ENCODE measurements at regions not wholly inside any gene's neighbourhood (a gene's known extent, or its start where the extent isn't known, plus 50 kb on each side); places are given as distances from the start of the nearest gene placed in this dataset.
"Not testable (repeated sequence)": the region's sequence is repeated elsewhere in the genome, so short reads cannot be mapped to it uniquely, and the experiment has no call there.

DNA sequence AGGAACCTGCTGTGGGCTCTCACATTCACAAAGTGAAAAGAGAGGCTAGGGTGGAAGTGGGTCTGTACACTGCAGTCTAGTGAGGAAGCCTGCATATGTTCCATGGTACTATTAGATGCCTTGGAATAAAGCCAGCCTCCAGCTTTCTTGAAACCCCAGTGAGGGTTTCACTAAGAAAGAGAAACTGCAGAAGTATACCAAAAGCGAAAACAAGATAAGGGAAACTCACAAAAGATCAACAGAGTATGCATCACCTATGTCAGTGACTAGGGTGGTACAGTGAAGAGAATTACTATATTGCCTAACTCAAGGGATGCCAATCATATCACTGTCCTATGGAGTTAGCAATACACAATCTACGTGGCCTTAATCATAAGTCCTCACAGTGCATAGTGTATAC is 212.5 kb upstream of the GADL1 start:
- peaks cover 5% of the 10 kb centered on the region for H3K36me3 Mint-ChIP-seq
- H3K4me3 Mint-ChIP-seq: no peak overlapping the region
- H3K27me3 Mint-ChIP-seq: no peaks in the 10 kb centered on the region
- peaks cover 4% of the 10 kb centered on the region for H3K9me3 Mint-ChIP-seq (ENCODE audit: low read depth)
- peaks cover 17% of the 10 kb centered on the region for H3K4me1 Mint-ChIP-seq (ENCODE audit: low read depth)
- H3K27ac Mint-ChIP-seq: no peak overlapping the region

DNA sequence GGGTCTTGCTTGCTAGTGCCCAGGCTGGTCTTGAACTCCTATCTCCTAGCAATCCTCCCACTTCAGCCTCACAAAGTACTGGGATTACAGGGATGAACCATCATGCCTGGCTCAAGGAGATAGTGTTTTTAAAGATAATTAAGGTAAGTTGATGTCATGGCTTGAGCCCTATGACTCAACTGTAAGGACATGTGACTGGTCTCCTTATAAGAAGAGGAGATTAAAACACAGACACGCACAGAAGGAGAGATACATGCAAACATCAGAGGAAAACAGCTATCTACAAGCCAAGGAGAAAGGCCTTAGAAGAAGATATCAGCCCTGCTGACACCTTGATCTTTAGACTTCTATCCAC is 220.4 kb upstream of the GADL1 start:
- H3K4me1 Mint-ChIP-seq (ENCODE audit: low read depth): no peaks in the 10 kb centered on the region
- no peak overlapping the region for H3K4me3 Mint-ChIP-seq
- no peaks in the 10 kb centered on the region for H3K27me3 Mint-ChIP-seq
- H3K36me3 Mint-ChIP-seq: peaks cover 3% of the 10 kb centered on the region
- peaks cover 15% of the 10 kb centered on the region for H3K9me3 Mint-ChIP-seq (ENCODE audit: low read depth)
- no peak overlapping the region for H3K27ac Mint-ChIP-seq

DNA sequence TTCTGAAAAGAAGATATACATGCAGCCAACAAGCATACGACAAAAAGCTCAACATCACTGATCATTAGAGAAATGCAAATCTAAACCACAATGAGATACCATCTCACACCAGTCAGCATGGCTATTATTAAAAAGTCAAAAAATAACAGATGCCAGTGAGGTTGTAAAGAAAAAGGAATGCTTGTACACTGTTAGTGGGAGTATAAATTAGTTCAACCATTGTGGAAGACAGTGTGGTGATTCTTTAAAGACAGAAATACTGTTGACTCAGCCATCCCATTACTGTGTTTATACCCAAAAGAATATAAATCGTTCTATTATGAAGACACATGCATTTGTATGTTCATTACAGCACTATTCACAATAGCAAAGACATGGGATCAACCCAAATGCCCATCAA is 221.1 kb upstream of the GADL1 start:
- peaks cover 15% of the 10 kb centered on the region for H3K9me3 Mint-ChIP-seq (ENCODE audit: low read depth)
- H3K4me3 Mint-ChIP-seq; H3K36me3 Mint-ChIP-seq; H3K4me1 Mint-ChIP-seq (ENCODE audit: low read depth); H3K27me3 Mint-ChIP-seq; H3K27ac Mint-ChIP-seq: not testable (repeated sequence)

DNA sequence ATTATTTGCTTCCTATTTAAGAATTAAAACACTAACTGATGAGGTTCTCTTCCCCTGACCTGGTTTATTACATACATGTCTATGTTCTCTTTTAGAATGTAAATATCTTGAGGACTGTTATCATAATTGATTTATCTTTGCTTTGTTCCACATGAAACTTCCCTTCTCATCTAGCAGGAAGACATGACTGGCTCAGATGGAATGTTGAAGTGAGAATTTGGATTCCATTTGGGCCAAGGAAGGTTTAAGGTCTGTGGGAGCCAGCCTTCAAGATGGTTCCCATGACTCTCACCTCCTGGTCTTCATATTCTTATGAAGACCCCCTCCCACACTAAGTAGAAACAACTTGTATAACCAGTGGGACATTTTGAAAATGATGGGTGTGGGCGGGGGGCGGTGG is 222.2 kb upstream of the GADL1 start:
- Mint-ChIP-seq H3K27ac (no peak overlapping the region), H3K36me3 (peaks cover 3% of the 10 kb centered on the region), H3K9me3 (ENCODE audit: low read depth) (peaks cover 15% of the 10 kb centered on the region), H3K4me3 (no peak overlapping the region), H3K4me1 (ENCODE audit: low read depth) (no peaks in the 10 kb centered on the region), H3K27me3 (no peaks in the 10 kb centered on the region)

DNA sequence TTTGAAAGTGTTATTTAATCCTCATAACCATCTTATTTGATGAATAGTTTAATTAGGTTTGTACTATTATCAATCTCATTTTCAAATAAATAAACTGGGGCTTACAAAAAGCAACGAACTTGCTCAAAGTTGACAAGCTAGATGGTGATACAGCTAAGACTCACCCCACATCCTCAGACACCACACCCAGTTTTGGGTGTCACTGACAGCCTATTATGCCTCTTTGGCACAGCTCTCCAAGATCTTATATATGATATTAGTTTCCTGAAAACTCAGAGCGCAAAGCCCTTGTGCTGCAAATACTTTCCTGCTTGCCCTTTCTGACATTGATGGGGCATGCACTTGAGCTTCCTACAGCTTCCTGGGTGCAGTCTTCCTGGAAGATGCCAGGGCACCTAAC is 223.4 kb upstream of the GADL1 start:
- H3K9me3 Mint-ChIP-seq (ENCODE audit: low read depth): peaks cover 15% of the 10 kb centered on the region
- no peaks in the 10 kb centered on the region for H3K27me3 Mint-ChIP-seq
- no peak overlapping the region for H3K4me3 Mint-ChIP-seq
- peaks cover 3% of the 10 kb centered on the region for H3K36me3 Mint-ChIP-seq
- no peaks in the 10 kb centered on the region for H3K4me1 Mint-ChIP-seq (ENCODE audit: low read depth)
- H3K27ac Mint-ChIP-seq: no peak overlapping the region

DNA sequence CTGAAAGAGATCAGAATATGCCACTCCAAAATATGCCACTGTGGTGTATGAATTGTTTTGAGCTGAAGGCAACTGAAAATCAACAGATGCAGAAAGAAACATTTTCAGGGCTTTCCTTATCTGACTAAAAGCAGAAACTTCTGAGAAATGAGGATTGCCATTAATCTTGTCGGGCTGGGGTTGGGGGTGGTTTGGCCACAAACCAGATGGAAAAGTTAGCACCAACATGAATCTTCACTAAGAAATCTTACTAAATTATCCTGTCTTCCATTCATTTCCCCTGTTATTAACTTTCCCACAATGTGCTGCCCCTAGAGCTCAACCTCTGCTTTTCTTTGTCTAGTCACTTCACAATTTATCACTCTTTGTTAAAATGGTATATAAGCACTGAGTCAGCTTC is 229.9 kb upstream of the GADL1 start:
- H3K36me3 Mint-ChIP-seq: peaks cover 6% of the 10 kb centered on the region
- peaks cover 13% of the 10 kb centered on the region for H3K9me3 Mint-ChIP-seq (ENCODE audit: low read depth)
- H3K4me1 Mint-ChIP-seq (ENCODE audit: low read depth): no peaks in the 10 kb centered on the region
- H3K27me3 Mint-ChIP-seq: no peaks in the 10 kb centered on the region
- H3K27ac Mint-ChIP-seq: no peak overlapping the region
- H3K4me3 Mint-ChIP-seq: no peak overlapping the region

DNA sequence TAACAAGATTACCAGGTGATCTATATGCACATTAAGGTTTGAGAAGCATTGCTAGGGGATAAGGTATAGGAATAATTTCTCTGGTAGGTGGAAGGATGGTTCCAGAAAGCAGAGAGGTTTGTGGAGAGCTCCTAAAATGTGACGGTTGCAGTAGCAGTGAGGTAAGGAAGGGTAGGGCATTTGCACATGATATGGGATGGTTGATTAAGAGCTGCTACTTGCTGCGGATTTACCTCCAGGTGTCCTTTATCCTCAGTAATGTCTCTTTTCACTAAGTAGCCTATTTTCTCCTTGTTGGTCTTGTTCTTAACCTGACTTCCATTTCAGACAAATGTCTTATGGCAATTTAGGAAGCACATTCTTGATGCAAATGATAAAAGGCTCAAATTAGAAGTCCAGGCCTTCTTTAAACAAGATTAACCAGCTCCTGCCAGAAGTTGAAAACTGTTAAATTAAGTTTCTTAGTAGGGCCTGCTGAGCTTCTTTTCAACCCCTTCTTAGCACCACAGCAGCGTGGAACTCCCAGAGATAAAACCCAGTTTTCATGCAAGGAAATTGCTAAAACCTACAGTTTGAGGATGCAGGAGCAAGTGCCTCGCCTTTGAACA is 231.1 kb upstream of the GADL1 start:
- peaks cover 9% of the 10 kb centered on the region for H3K9me3 Mint-ChIP-seq (ENCODE audit: low read depth)
- no peaks in the 10 kb centered on the region for H3K27me3 Mint-ChIP-seq

DNA sequence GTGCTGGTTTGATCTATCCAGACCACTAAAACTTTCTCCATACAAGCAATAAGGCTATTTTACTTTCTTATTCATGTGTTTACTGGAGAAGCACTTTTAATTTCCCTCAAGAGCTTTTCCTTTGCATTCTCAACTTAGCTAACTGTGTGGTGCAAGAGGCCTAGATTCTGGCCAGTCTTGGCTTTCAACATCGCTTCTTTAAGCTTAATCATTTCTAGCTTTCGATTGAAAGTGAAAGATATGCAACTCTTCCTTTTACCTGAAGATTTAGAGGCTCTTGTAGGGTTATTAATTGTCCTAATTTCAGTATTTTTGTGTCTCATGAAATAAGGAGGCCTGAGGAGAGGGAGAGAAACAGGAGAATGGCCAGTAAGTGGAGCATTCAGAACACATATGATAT is 234.8 kb upstream of the GADL1 start:
- Mint-ChIP-seq H3K4me1 (ENCODE audit: low read depth) (no peaks in the 10 kb centered on the region), H3K9me3 (ENCODE audit: low read depth) (peaks cover 7% of the 10 kb centered on the region), H3K27ac (no peak overlapping the region), H3K4me3 (no peak overlapping the region), H3K27me3 (peaks cover 1% of the 10 kb centered on the region), H3K36me3 (peaks cover 5% of the 10 kb centered on the region)

More for the DNA sequence above, 231.1 kb upstream of the GADL1 start:
- Mint-ChIP-seq H3K27ac (no peak overlapping the region), H3K36me3 (peaks cover 5% of the 10 kb centered on the region), H3K4me3 (no peak overlapping the region), H3K4me1 (ENCODE audit: low read depth) (no peaks in the 10 kb centered on the region)

DNA sequence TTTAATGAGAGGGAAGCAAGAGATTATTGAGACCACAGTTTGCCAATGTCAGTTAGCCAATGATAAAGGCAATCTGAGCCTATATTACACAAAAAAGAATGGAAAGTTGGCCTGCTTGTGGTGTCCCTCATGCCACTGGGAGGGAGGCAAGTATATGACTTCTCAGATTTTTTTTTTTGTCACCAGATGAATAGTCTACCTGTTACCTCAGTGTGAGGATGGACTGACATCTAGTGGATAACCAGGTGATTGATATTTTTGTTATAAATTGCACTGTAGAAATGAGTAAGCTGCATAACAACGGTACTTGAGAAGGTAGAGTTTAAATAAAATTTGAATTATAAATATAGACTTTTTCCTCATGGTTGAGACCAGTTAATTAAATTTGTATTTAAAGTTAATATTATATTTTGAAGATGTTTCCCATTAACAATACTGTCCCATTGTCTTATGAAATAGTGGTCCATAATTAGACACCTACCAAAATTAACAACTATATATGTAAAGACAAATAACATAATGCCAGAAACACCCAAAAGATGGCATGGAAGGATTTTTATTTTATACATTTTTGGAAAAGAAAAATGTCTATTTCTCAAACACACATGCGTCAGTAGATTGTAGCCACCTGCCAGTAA is 237.8 kb upstream of the GADL1 start:
- no peak overlapping the region for H3K27ac Mint-ChIP-seq
- no peak overlapping the region for H3K4me3 Mint-ChIP-seq
- H3K36me3 Mint-ChIP-seq: peaks cover 2% of the 10 kb centered on the region
- H3K27me3 Mint-ChIP-seq: peaks cover 1% of the 10 kb centered on the region
- H3K4me1 Mint-ChIP-seq (ENCODE audit: low read depth): no peaks in the 10 kb centered on the region
- no peaks in the 10 kb centered on the region for H3K9me3 Mint-ChIP-seq (ENCODE audit: low read depth)

DNA sequence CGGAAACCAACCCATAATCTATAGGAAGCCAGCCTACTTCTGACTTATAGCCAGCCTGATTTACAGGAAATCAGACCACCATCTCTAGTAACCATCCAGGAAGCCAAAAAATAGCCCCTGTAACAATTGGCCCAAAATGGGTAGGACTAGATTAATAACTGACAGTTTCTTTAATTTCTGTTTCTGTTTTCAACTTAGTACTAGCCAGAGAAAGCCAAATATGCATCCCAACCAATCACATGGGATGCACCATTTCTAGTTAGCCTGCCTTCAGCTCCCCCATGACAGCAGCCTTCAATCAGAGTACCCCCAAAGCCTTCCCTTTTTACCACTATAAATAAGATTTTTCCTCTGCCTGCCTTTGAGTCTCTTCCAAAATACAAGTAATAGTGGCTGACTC is 239.1 kb upstream of the GADL1 start:
- no peaks in the 10 kb centered on the region for H3K9me3 Mint-ChIP-seq (ENCODE audit: low read depth)
- no peak overlapping the region for H3K4me3 Mint-ChIP-seq
- no peak overlapping the region for H3K27ac Mint-ChIP-seq
- peaks cover 2% of the 10 kb centered on the region for H3K36me3 Mint-ChIP-seq
- no peaks in the 10 kb centered on the region for H3K4me1 Mint-ChIP-seq (ENCODE audit: low read depth)
- H3K27me3 Mint-ChIP-seq: peaks cover 1% of the 10 kb centered on the region

DNA sequence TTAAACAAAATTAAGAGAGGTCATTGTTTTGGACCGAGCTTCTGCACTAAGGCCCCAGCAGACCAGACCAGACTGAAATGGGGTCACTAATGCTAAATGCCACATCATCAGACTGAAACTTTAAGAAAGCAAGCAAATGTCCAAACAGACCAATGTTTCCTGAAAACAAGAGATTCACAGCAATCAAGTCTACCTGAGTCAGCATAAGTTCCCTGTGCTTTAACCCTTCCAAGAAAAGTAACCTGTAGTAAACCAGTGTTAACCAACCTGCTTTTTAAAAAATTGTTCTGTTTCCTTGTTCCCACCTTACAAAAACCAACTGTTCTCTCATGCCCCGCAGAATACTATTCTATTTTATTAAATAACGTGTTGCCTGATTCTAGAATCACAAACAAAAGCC is 241.1 kb upstream of the GADL1 start:
- Mint-ChIP-seq H3K27me3 (peaks cover 1% of the 10 kb centered on the region), H3K4me3 (no peak overlapping the region), H3K4me1 (ENCODE audit: low read depth) (no peaks in the 10 kb centered on the region), H3K9me3 (ENCODE audit: low read depth) (no peaks in the 10 kb centered on the region), H3K27ac (no peak overlapping the region), H3K36me3 (peaks cover 2% of the 10 kb centered on the region)

DNA sequence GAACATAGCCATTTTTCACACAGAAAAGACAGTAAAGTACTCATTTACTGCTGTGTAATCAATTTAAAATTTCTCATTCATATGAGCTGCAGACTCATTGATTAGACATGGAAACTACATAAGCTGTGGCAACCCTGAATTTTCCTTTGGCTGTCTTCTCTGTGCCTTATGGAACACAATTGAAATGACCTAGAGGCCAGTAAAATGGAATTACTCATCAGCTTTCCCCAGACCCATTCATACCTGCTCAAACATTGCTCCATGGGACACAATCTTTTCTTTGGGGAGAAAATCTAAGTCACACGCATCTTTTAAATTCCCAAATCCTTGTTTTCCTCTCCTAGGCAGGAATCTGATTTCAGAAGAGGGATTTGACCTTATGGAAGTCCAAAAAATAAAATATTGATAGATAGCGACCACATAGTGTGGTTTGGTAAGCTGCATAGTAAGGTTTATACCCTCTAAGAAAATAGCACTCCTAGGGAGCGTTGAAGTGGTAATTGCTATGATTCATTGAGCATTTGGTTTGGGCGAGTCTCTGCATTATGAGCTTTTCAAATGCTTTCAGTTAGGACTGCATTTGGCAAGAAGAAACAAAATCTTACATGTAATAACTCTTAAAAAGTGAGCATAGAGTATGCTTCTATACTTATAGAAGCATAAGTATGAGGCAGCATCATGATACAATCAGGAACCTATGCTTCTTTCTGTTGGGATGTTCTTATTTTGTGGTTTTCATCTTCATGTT is 243.4 kb upstream of the GADL1 start:
- no peak overlapping the region for H3K4me3 Mint-ChIP-seq
- no peaks in the 10 kb centered on the region for H3K27me3 Mint-ChIP-seq
- no peaks in the 10 kb centered on the region for H3K9me3 Mint-ChIP-seq (ENCODE audit: low read depth)
- no peaks in the 10 kb centered on the region for H3K36me3 Mint-ChIP-seq
- H3K27ac Mint-ChIP-seq: no peak overlapping the region
- no peaks in the 10 kb centered on the region for H3K4me1 Mint-ChIP-seq (ENCODE audit: low read depth)

DNA sequence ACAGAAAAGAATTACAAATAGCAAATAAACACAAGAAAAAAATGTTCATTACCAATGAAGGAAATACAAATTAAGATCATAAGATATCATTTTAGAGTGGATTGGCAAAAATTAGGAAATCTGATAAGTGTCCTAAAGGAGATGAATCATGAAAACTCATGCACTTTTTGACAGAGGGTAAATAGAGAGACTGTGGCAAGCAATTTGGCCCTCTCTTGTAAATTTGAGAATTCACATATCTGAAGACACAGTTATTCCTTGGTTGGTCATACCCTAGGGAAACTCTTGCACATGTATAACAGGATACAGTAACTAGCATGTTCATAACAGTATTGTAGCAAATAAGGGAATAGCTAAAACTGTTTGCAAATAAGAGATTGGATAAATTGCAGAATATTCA is 246.0 kb upstream of the GADL1 start:
- Mint-ChIP-seq H3K4me1 (ENCODE audit: low read depth) (no peaks in the 10 kb centered on the region), H3K27ac (no peak overlapping the region), H3K36me3 (no peaks in the 10 kb centered on the region), H3K4me3 (no peak overlapping the region), H3K9me3 (ENCODE audit: low read depth) (no peaks in the 10 kb centered on the region), H3K27me3 (no peaks in the 10 kb centered on the region)

DNA sequence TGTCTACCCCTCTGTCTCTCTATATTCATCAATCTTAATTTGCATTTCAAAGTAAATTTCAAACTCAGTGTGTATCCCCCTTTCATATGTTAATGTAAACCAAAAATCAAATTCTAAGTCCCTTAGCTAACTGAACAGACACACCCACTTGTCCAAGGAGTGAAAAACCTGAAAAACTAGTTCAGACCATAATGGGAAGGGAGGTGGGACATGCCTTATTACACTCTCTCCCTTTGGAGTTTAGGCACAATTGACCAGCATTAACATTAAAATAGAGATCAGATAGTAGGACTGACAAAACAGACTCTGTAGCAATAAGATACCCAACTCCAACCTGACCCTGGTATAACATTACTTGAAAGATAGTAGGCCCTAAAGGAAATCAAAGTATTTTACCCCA is 247.7 kb upstream of the GADL1 start:
- H3K4me1 Mint-ChIP-seq (ENCODE audit: low read depth): no peaks in the 10 kb centered on the region

DNA sequence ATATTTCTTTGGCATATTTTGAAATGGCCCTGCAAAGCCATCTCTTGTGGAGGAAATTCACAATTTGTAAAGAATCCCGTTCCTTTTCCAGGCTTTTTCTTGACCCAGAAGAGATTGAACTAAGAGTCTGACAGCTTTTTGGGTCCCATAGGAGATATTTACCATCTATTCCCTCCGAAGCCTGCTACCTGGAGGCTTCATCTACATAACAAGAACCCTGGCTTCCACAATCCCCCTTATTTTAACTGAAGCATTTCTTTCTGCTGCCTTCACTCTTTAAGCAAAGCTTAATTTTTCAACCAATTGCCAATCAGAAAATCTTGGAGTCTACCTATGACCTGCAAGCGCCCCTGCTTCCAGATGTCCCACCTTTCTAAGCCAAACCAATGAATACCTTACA is 248.1 kb upstream of the GADL1 start:
- Mint-ChIP-seq H3K27me3 (no peaks in the 10 kb centered on the region), H3K4me3 (no peak overlapping the region), H3K9me3 (ENCODE audit: low read depth) (no peaks in the 10 kb centered on the region), H3K27ac (no peak overlapping the region), H3K4me1 (ENCODE audit: low read depth) (no peaks in the 10 kb centered on the region), H3K36me3 (peaks cover 2% of the 10 kb centered on the region)

More for the DNA sequence above, 247.7 kb upstream of the GADL1 start:
- H3K27ac Mint-ChIP-seq: no peak overlapping the region
- no peak overlapping the region for H3K4me3 Mint-ChIP-seq
- no peaks in the 10 kb centered on the region for H3K9me3 Mint-ChIP-seq (ENCODE audit: low read depth)
- peaks cover 2% of the 10 kb centered on the region for H3K36me3 Mint-ChIP-seq
- no peaks in the 10 kb centered on the region for H3K27me3 Mint-ChIP-seq

DNA sequence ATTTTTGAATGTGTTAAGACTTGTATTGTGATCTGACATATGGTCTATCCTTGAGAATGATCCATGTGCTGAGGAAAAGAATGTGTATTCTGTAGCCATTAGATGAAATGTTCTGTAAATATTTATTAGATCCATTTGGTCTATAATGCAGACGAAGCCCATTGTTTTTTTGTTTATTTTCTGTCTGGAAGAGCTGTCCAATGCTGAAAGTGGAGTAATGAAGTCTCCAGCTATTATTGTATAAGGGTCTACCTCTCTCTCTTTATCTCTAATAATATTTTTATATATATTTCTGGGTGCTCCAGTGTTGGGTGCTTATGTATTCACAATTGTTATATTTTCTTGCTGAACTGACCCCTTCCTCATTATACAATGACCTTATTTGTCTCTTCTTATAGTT is 250.6 kb upstream of the GADL1 start:
- H3K36me3 Mint-ChIP-seq: peaks cover 11% of the 10 kb centered on the region
- no peak overlapping the region for H3K27ac Mint-ChIP-seq
- peaks cover 7% of the 10 kb centered on the region for H3K9me3 Mint-ChIP-seq (ENCODE audit: low read depth)
- no peaks in the 10 kb centered on the region for H3K4me1 Mint-ChIP-seq (ENCODE audit: low read depth)
- H3K4me3 Mint-ChIP-seq: no peak overlapping the region
- no peaks in the 10 kb centered on the region for H3K27me3 Mint-ChIP-seq

All from activated naive CD8-positive, alpha-beta T cell (primary cell).